ENCODE measurements at regions not wholly inside any gene's neighbourhood (a gene's known extent, or its start where the extent isn't known, plus 50 kb on each side); places are given as distances from the start of the nearest gene placed in this dataset.

DNA sequence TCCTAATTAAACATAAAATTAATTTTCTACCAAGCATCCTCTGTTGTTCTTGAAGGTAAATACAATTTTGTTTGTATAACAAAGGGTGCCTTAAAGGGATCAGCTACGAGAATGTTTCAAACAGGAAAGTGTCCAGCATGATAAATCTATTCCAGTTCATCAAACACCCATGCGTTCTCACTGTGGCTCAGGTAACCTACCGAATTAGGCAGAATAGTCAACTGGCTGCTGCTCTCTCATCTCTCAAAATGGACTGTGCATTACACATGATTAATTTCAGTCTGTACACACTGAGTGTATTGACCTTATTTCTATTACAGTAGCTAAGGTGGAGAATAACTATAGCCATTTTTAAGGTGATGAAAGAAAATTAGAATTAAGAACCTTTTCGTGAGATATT lies 127.5 kb upstream of the RMST start:
- TF ChIP-seq EZH2 (IDR thresholded peaks at IDR 0.05; ENCODE audit: borderline replicate concordance, insufficient read depth, low read depth, low read length, poor library complexity, severe bottlenecking) = no peak
- TF ChIP-seq, protein P1, sequence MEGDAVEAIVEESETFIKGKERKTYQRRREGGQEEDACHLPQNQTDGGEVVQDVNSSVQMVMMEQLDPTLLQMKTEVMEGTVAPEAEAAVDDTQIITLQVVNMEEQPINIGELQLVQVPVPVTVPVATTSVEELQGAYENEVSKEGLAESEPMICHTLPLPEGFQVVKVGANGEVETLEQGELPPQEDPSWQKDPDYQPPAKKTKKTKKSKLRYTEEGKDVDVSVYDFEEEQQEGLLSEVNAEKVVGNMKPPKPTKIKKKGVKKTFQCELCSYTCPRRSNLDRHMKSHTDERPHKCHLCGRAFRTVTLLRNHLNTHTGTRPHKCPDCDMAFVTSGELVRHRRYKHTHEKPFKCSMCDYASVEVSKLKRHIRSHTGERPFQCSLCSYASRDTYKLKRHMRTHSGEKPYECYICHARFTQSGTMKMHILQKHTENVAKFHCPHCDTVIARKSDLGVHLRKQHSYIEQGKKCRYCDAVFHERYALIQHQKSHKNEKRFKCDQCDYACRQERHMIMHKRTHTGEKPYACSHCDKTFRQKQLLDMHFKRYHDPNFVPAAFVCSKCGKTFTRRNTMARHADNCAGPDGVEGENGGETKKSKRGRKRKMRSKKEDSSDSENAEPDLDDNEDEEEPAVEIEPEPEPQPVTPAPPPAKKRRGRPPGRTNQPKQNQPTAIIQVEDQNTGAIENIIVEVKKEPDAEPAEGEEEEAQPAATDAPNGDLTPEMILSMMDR (IDR thresholded peaks at IDR 0.05) = no peak

Data from B cell (primary cell).